NOMO-1 (cell line): ENCODE measurements at regions not wholly inside any gene's neighbourhood (a gene's known extent, or its start where the extent isn't known, plus 50 kb on each side); places are given as distances from the start of the nearest gene placed in this dataset.
A peak's percentile ranks its signal among the peaks of the same experiment; 100 is the strongest.

Source experiments
- DNase-seq, 2 experiments: peaks; one replicate each; lab custom pipeline; 2025; ENCODE audit not compliant: unreplicated experiment in 2 of 2; lab: John Stamatoyannopoulos, UW

DNA sequence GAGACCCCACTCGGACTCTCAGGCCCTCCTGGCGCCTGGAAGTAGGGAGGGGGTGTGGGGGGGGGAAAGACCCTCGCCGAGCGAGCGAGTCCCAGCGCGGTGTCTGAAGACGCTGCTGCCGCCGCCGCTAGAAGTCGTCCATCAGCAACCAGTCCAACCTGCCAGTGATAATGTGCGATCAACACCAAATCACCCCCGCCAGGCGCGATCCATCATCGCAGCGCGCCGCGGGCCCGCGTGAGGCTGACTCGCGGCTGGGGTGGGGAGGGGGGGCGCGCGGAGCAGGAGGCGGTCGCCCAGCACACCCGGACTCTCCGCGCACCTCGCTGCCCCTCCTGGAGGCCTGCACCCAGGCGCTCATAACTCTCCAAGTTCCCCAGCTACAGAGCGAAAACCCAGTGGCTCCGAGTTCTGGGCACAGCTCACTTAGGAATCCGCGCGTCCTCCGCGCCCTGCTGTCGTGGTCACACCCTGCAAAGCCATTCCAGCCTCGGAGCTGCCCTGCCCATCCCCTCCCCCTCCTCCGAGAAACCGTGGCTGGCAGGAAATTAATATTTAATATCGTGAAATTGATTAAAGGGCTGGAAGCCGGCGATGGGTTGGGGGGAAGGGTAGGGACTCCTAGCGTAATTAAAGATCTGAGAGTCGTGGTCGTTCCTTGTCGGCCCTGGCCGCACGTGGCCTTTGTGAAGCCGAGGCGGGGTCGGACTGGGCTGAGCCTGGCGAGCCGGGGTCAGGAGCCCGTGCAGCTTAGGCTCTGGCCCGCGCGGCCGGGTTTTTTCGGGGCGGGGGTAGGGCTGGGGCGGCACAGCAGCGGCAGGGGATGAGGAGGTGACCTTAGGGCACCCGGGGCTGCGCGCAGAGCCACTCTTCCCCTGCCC lies 58.1 kb upstream of the BCOR start:
- no peak for DNase-seq

DNA sequence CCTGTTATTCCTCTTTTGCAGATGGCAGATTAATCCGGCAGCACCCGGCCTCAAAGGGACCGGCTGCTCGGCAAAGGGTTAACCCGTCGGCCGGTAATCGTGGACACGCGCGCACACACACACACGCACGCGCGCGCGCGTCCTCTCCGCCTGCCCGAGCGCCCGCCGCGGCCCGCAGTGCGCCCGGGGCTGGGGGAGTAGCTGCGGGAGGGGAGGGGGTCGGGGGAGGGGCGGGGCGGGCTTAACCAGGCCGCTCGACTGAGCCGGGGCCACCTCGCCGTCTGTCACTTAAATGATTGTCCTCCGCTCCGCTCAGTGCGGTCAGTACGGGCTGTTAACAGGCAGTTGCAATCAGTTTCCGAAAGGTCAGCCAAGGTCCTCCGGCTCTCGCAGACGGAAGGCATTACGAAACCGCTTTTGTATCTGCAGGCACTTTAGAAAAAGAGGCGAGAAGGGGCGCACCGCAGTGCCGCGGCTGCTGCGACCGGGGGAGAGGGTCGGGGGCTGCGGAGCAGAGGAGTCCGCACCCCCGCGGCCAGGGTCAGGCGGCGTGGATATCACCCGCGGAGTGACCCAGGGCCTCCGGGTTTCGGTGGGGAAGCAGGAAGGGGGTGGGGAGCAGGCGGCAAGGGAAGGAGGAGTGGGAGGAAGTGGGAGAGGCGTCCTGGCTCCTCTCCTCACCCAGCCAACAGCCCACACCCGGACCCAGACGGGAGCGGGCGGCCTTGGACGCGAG lies 57.3 kb upstream of the BCOR start:
- DNase-seq = peak; percentile 54 to 76

DNA sequence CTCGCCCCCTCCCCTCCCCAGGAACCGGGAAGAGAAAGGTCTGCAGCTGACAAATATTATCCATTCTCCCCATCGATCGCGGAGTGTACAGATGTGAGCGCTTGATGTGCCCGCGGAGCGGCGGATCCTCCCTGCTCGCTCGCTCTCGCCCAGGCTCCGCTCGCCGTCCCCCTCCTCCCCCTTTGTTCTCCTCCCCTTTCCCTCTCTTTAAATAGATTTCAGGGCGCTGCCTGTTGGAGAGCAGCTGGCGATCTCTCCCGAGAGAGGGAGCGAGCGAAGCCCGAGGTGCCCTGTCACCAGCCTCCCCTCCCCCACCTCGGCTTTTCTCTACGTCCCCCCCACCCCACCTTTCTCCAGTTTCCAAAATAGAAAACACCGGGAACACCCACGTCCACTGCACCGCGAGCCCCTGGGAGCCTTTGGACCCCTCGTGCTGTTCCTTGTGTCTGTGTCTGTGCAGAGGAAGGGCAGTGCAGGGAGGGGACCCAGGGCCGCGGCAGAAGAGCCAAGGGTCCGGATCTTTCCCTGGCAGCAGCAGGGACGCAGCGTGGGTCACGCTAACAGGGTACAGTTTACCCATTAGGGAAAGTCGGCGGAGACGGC lies 56.6 kb upstream of the BCOR start:
- DNase-seq = peak; percentile 22 to 42

DNA sequence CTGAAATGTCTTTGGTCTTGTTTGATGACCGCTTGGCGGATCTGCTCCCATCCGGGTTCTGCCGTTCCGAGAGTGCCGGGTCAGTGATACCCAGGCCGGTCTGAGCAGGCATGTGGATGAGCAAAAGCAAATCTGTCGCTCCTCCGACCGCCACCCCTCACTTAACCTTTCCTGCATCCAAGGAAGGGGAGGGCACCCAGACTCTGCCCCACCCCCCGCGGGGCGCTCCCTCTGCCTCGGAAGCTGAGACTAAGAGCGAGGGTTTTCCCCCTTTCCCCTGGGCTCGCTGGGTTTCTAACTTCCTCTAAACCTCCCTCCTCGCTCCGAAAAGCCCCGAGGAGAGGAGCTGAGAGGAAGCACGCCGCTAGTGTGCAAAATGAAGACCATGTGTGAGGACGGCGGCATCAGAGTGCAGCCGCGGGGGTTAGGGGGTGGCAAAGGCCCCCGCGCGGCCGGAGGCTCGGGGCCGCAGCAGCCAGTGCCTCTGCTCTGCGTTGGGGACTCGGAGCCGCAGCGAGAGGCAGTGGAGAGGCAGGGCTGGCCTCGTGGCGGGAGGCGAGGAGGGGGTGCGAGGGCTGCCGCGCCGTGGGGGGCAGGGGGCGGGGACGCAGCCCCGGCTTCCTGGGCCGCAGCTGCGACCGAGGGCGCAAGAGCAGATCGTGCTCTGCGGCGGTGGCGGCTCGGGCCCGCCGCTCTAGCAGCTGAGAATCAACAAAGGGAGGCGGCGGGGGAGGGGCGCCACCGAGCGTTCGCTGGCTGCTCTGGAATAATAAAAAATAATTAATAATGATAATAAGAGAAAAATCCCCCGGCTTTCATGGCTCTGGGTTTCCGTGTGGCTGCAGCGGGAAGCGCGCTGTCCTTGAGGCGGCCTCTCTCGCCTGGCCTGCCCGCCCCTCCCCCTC lies 55.8 kb upstream of the BCOR start:
- peak; percentile 45 to 52 for DNase-seq

DNA sequence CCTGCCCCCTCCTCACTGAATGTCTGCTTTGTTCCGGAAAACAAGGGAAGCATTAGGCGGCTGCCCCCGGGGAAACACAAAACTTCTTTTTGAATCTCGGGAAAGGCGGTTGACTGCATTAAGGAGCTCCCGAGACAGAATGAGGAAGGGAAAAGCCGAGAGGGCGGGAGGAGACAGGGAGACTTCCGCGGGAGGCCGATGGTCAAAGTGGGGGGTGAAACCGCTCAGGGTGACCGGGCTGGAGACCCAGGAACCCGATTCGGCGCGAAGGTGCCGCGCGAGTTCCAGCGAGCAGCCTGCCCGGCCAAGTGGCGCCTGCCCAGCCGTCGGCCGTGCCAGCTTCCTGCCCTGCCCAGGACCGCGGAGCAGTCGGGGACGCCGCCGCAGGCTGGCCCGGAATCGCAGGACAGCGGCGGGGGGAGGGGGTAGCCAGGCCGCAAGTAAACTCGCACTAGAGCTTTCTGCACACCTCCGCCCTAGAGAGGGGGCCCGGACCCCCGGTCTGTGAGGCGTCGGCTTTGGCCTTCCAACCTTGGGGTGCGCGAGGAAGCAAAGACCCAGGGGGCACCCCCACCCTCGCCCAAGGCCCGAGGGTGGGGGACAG lies 55.1 kb upstream of the BCOR start:
- no peak for DNase-seq

DNA sequence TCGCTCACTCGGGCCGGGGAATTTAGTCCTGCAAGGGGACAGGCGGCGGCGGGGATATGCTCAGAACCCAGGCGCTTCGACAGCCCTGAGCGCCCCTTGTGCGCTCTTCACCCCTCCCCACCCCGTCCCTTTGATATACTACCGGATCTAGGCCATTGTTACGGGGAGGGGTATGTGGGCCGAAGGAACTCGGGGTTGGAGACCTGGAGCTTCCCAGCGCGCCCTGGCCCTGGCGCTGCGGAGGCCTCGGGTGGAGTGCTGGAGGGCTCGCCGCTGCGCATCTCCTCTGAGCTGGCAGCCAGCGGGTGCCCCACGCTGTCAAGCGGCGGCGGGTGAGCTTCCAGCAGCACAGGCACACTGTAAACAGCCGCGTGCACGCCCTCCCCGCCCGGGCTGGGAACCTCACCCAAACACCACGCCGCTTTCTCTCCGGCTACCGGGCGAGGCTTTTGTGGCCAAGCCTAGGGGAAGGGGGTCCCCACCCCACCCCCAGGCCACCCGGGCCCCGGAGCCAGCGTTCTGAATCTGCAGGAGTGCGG lies 54.5 kb upstream of the BCOR start:
- no peak for DNase-seq

DNA sequence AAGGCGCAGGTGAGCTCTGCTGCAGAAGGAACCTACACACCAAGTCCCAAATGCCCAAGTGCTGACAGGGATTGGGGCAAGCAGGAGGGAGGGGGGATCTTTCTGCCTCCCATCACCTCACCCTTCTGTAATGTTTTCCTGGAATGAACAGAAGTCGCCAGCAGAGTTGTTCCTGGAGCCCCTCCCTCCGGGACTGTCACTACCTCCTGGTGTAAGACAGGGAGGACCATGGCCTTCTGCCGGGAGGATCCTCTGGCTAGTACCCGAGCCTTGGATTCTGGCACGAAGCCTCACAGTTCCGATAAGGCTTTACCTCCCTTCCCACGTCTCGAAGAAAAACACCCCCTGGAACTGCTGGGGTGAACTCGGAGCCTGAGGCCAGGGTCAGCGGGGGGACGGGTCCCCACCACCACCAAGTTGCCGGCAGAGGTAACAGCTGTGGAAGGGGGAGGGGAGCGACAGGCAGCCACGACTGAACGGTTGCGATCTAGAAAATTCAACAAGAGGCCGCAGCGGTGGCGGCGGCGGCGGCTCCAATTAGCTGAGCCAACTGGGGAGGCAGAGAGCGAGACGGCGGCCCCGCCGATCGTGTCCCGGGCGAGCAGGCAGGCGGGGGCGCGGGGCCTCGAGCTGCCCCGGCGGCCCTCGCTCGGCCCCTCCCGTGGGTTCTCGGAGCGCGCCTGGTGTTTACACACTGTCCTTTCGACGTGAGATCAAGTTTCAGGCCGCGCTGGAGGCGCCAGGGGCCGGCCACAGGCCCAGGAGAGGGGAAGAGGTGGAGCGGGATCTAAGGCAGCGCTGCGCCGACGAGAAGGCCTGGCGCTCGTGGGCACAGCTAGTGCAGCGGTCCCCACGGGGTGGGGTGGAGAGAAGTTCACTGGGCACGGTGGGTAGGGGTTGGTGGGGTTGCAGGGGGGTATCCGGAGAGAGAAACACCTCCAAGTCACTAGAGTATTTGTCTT lies 53.7 kb upstream of the BCOR start:
- no peak for DNase-seq

DNA sequence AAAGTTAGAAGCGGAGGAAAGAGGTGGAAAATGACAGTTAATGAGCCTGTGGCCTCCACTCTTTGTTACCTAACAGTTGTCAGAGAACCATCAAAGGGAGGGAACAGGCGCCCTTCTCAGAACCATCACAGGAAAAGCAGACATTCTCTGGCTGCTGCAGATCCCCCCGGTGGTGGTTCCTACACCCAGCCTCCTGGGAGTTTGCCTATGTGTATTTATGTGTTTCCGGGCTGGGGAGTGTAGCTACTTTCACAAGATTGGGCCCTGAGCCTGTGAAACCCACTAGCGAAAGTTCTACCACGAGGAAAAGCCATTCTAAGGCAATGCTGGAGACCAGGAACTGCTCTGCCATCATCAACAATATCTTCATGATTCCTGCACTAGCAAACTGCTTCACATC lies 52.7 kb upstream of the BCOR start:
- DNase-seq = no peak

DNA sequence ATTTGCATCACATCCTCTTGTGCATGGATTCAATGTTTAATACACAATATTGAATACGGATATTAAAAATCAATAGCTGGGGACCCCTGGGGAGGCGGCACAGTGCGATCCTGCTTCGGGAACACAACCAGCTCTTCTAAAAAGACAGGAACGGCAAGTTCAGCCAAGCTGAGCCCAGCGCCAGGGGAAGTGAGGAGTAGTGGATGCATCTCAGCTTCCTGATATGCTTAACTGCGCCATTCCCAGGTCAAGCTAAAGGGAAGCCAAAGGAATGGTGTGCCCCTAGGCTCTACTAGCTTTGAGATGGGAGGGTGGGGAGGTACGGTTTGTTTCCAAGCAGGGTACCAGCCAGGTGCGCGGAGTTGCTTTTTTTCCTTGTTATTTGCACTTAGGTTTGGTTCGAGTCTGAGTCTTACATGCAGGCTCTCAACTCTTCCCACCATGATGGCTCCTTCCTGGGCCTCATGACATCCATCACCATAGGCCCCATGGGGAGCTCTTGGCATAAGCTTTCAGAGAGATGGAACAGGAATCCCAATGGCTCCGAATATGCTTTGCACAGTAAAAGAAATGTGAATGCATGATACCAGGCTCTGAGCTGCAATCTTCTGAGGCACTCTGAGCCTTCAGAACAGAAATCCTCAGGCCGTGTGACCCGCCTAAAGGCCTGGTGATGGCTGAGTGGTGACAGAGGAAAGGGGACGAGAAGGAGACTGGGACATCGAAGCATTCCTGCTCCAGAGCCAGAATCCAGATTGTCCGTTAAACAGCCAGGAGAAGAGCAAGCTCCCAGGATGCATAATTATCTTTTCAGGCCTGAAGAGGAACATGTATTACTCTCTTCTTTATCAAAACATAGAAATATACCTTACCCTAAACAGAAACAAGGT lies 51.8 kb upstream of the BCOR start:
- no peak for DNase-seq

DNA sequence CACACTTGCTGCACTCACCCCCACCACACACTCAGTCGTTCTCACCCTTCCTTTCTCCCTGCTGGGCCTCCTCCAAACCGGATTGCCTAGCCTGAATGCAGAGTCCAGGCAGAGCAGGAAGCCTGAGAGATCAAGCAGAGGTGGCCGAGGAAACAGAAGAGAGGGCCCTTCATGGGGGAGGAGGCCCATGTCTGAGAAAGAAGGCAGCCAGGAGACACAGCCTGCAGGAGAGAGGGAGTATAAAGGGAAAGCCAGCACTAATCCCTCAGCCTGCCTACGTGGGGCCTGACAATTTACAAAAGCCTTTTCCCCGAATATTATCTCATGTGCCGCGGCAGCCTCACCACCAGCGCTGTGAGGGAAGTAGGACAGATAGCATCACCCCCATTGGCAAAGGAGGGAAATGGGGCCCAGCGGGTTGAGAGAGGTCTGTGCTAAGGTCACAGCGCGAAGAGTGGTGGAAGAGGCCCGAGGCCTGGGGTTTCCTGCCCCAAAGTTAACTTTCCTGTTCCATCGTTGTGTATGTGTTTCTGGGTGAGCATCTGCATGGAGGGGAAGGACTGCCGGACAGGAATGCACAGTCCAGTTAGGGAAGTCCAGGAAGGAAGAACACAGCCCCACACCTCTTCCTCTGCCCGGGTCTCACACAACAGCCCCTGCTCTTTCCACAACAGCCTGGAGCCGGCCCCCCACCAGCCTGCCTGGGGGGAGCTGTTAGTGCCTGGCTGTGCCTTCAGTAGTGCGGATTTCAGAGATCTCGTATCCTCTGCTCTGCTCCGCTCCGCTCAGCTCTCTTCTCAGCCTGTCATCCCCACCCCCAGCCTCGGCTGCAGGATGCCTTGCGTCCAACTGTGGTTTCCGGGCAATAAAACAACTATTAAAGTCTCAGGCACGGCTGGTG lies 50.9 kb upstream of the BCOR start:
- DNase-seq = peak; percentile 84 to 86

DNA sequence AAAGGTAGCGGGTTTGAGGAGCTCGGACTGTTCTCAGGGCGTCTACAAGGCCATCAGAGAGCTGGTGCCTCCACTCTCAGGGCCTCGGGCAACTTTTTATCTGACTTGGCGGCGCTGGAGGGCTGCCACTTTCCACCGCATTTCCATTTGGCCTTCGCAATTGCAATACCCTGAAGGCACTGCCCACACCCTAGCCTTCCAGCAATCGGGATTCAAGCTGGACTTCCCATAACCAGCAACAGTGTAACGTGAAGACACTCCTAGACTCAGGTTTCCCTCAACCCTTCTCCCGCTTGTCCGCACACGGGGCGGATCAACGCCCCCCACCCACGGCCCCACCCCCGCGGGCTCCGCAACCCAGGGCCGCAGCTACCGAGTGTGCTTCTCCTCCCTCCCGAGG lies 50.2 kb upstream of the BCOR start:
- no peak for DNase-seq
